Activated T-helper 1 cell treated with anti-CD3 and anti-CD28 coated beads, Interleukin-2, amount 50 U/mL, for 16 hours (primary cell): ENCODE measurements at regions not wholly inside any gene's neighbourhood (a gene's known extent, or its start where the extent isn't known, plus 50 kb on each side); places are given as distances from the start of the nearest gene placed in this dataset.

Source experiments
- DNase-seq, 2 donors: peaks; one replicate each; pipeline ENCODE4 v3.0.0-alpha.2; 2020; ENCODE audit warnings: low read depth in 1 of 2, low spot score in 1 of 2

- no peak for DNase-seq
These were observed 131.1 kb downstream of the FAM161A start for GRCh38 chr2:61722800-61723199.

GRCh38 chr2:61722318-61722717 lies 131.5 kb downstream of the FAM161A start:
- no peak for DNase-seq

GRCh38 chr2:61721382-61721781 lies 132.5 kb downstream of the FAM161A start:
- no peak for DNase-seq

GRCh38 chr2:61720911-61721310 lies 132.9 kb downstream of the FAM161A start:
- DNase-seq = no peak

- no peak for DNase-seq
These were observed 134.9 kb downstream of the FAM161A start for GRCh38 chr2:61718965-61719364.

GRCh38 chr2:61715506-61715905 lies 138.4 kb downstream of the FAM161A start:
- no peak for DNase-seq

- DNase-seq = no peak
These were observed 139.7 kb downstream of the FAM161A start for GRCh38 chr2:61714210-61714609.

GRCh38 chr2:61713457-61713856 lies 140.4 kb downstream of the FAM161A start:
- DNase-seq = no peak

- no peak for DNase-seq
These were observed 141.8 kb downstream of the FAM161A start for GRCh38 chr2:61712060-61712459.

- DNase-seq = no peak
These were observed 143.1 kb downstream of the FAM161A start for GRCh38 chr2:61710711-61711110.

- DNase-seq = no peak
These were observed 145.6 kb downstream of the FAM161A start for GRCh38 chr2:61707984-61708852.

GRCh38 chr2:61705625-61706024 lies 148.2 kb downstream of the FAM161A start:
- DNase-seq = no peak

- no peak for DNase-seq
These were observed 149.5 kb downstream of the FAM161A start for GRCh38 chr2:61704364-61704763.

GRCh38 chr2:61702088-61702467 lies 151.8 kb downstream of the FAM161A start:
- no peak for DNase-seq

GRCh38 chr2:61700464-61700863 lies 153.4 kb downstream of the FAM161A start:
- DNase-seq = no peak

- DNase-seq = peak; percentile 66 to 75
These were observed 156.4 kb upstream of the XPO1 start for GRCh38 chr2:61694312-61695274.

GRCh38 chr2:61693744-61694143 lies 155.6 kb upstream of the XPO1 start:
- DNase-seq = no peak

- no peak for DNase-seq
These were observed 152.0 kb upstream of the XPO1 start for GRCh38 chr2:61690078-61690596.

- DNase-seq = no peak
These were observed 151.4 kb upstream of the XPO1 start for GRCh38 chr2:61689568-61689967.

- no peak for DNase-seq
These were observed 150.5 kb upstream of the XPO1 start for GRCh38 chr2:61688369-61689334.

- DNase-seq = no peak
These were observed 140.9 kb upstream of the XPO1 start for GRCh38 chr2:61679096-61679495.
